GOT3 (cell line): ENCODE measurements at regions not wholly inside any gene's neighbourhood (a gene's known extent, or its start where the extent isn't known, plus 50 kb on each side); places are given as distances from the start of the nearest gene placed in this dataset.
"Not testable (repeated sequence)": the region's sequence is repeated elsewhere in the genome, so short reads cannot be mapped to it uniquely, and the experiment has no call there.

Experiments used
- DNase-seq: peaks from one replicate; lab custom pipeline; 2025; ENCODE audit warnings: mixed read lengths; lab: John Stamatoyannopoulos, UW

GRCh38 chr22:19599626-19600243 is 75.5 kb upstream of the CLDN5 start:
- DNase-seq, result no peak

- DNase-seq, result not testable (repeated sequence)
Measured at GRCh38 chr22:19603346-19603745, 79.1 kb upstream of the CLDN5 start.

- DNase-seq, result no peak
Measured at GRCh38 chr22:19603767-19604166, 79.6 kb upstream of the CLDN5 start.

DNA sequence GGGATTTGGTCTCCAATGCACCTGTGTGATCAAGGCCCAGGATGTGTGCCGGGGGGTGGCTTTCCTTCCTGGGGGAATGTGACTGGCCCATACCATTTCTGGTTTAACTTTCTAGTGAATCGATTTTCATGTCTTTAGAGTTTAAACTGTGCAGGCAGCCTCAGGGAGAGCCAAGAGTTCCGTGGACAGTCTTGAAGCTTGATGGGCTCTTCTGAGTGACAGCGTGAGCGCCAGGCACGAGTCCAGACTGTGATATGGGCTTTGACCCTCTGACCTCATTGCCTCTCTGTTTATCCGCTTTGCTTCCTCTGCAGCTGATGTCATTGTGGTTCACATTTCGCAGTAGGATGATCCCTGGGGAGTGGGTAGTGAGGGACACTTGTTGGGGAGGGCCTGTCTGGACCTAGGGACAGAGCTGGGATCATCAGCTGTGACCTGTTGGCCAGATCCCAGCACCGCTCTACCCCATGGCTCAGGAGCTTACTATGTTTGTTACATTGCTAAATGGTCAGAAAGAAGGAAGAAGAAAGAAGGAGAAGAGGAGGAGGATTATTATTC is 80.6 kb upstream of the CLDN5 start:
- no peak for DNase-seq

DNA sequence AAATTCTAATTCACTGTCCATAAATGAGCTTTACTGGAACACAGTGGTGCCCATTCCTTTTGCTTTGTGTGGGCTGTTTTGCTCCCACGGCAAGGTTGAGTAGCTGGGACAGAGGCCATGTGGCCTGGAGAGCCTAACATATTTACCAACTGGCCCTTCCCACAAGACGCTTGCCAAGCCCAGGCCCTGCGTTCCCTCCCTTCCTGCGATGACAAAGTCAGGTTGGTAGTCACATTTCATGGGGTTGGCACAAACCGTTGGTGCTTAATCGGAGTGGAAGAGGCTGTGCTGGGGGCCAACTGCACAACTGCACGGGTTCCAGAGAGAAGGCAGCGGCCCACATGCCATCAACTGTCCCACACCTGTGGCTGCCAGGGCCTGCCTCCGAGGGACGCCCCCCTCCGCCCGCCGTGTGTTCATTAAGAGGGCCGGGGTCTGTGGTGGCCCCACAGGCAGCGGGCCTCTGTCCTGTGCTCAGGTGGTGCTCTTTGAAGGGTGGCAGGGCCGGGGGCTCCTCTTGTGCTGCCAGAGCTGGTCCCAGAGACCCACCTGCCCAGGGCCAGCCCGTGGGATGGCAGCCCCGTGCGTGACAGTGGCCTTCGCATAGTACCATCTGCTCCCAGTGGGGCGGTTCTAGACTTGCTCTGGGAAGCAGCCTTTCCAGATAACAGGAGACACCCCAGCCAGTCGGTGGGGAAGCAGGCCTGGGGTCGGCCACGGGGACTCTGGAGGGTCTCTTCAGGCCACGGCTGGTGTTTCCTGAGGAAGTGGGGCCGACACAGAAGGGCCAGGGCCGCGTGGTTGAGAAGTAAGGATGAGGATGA is 81.5 kb upstream of the CLDN5 start:
- no peak for DNase-seq

DNA sequence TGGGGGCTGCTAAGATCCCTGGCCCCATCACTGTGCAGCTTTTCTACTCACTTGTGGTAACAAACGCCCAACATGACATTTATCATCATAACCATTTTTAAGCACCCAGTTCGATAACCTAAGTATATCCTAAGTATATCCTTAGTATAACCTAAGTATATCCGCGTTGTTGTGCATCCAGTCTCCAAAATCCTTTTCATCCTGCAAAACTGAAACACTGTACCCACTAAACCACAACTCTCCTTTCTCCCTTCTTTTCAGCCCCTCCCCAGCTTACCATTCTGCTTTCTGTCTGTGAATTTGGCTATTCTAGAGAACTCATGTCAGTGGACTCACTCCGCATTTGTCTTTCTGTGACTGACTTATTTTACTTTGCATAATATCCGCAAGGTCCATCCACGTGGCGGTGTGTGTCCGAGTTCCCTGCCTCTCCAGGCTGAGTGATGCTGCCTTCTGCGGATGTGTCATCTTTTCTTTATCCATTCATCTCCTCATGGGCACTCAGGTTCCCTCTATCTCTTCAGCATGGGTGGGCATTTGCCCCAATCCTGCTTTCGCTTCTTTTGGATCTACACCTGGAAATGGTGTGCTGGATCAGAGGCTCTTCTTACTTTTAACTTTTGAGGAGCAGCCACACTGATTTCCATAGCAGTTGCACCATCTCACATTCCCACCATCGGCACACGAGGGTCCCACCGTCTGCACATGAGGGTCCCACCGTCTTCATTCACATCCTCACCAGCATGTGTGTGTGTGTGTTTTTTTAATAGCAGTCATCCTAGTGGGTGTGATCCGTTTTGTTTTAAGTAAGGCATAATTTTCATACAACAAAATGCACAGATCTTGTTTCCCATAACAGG is 82.4 kb upstream of the CLDN5 start:
- DNase-seq, result no peak

DNA sequence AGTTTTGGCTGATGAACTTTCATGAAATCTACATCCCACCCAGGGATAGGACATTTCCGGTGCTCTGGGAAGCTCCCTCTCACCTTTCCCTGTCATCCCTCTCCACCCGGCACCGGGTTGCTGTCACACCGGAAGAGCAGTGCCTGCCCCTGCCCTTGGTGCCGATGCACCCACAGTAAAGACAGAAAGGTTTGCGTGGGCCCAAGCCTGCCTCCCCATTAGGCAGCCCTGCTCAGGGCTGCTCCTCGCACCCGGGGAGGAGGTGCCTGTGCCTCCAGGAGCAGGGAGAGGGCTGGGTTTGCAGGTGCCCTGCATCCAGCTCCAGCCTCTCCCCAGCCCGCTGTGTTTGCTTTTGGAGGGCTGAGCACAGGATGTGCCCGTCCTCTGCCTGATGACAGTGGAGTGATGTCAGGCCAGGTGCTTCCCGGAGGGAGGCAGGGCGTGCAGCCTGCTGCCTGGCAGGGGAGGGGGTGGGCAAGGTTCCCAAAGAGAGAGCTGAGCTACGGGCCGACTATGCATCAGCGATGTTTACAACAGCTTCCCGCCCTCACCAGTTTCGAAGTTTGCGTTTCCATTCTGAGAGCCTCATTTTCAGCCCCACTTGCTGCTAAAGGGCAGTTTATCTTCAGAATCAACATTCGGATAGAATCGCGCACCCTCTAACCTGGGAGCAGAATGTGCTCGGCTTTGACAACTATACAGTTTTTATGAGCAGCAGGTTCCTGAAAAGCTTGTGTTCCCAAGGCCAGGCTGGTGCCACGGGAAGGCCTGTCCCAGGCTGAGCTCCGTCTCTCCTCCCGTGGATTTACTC is 83.2 kb upstream of the CLDN5 start:
- DNase-seq, result no peak

DNA sequence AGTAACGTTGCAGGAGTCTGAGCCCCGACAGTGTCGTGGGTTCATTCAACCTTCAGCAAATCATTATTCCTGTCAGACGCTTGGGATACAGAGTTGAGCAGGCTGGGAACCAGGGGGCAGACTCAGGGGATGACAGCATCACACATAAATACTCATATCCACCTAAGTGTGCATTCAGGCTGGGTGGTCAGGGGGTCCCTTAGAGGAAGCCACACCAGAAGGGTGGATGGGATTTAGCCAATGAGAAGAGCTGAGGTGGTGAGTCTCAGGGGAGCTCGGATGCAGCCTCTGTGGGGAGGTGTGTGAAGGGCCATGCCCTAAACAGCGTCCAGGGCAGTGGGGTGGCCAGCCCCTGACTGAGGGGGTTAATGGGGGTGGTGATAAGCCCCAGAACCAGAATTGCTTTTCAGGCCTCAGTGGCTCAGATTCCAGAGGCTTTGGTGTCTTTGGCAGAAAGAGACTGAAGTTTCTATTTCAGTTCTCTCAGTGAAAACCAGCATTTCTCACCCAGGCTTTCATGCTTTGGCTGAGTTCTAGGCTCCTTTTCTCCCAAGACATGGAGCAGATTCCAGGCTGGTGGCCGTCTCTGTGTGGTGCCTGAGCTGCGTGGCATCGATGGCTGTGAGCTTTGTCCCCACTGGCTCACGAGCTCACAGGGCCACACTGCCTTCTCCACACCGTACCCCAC is 83.9 kb upstream of the CLDN5 start:
- DNase-seq, result no peak

- not testable (repeated sequence) for DNase-seq
Measured at GRCh38 chr22:19609753-19610152, 85.5 kb upstream of the CLDN5 start.

- DNase-seq, result no peak
Measured at GRCh38 chr22:19610518-19611253, 86.5 kb upstream of the CLDN5 start.

GRCh38 chr22:19611590-19611989 is 87.4 kb upstream of the CLDN5 start:
- DNase-seq, result no peak

GRCh38 chr22:19612866-19613572 is 88.8 kb upstream of the CLDN5 start:
- no peak for DNase-seq

DNA sequence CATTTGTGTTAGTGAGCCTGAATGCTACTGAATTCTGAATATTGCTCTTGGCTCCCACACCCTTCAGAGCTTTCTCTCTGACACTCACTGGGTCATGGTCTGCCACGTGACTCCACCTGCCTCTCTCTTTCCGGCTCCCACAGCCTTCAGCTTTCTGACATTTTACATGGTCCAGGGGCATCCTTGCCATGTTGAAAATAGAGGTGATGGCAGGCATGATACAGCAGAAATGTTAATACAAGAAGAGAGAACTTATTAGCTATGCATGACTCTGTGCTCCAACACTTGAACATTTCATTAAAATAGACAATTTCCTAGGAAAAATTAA is 90.3 kb upstream of the CLDN5 start:
- DNase-seq, result no peak

- DNase-seq, result no peak
Measured at GRCh38 chr22:19615001-19615461, 90.8 kb upstream of the CLDN5 start.

- no peak for DNase-seq
Measured at GRCh38 chr22:19615867-19616581, 91.8 kb upstream of the CLDN5 start.

- DNase-seq, result no peak
Measured at GRCh38 chr22:19619144-19620009, 94.9 kb upstream of the SEPTIN5 start.

GRCh38 chr22:19620742-19621371 is 93.4 kb upstream of the SEPTIN5 start:
- DNase-seq, result no peak
